CD14-positive monocyte (primary cell): ENCODE measurements at regions not wholly inside any gene's neighbourhood (a gene's known extent, or its start where the extent isn't known, plus 50 kb on each side); places are given as distances from the start of the nearest gene placed in this dataset.

Source experiments
- DNase-seq, 3 donors: peaks; one replicate each; pipeline ENCODE4 v3.0.0-alpha.2; 2011 to 2022
- H2AFZ ChIP-seq: 2 replicates; pipeline ENCODE4 v1.6.0; 2012; ENCODE audit warnings: mild to moderate bottlenecking, low read depth, low read length, inconsistent platforms; ENCODE audit not compliant: insufficient read depth, poor library complexity, severe bottlenecking
- H3K27ac ChIP-seq, 2 donors: 1 replicate in 1 of 2; 2 replicates in 1 of 2; pipeline ENCODE4 v1.5.1; 2012 to 2013; ENCODE audit warnings: low read length in 2 of 2, control low read depth in 1 of 2, inconsistent platforms in 1 of 2, low read depth in 1 of 2, mild to moderate bottlenecking in 1 of 2
- H3K27me3 ChIP-seq, 2 donors: one replicate each; pipeline versions ENCODE4 v1.6.0 to v1.6.1; 2011 to 2013; ENCODE audit warnings: low read length in 2 of 2; ENCODE audit not compliant: control insufficient read depth in 2 of 2, insufficient read depth in 2 of 2
- H3K36me3 ChIP-seq, 2 donors: replicated peaks in 1 of 2; 1 replicate in 1 of 2; 2 replicates in 1 of 2; pipeline versions ENCODE4 v1.5.1 to v1.6.1; 2012 to 2013; ENCODE audit warnings: low read length in 2 of 2, control low read depth in 1 of 2, inconsistent platforms in 1 of 2, mild to moderate bottlenecking in 1 of 2; ENCODE audit not compliant: insufficient read depth in 2 of 2, control insufficient read depth in 1 of 2
- H3K4me1 ChIP-seq, 2 donors: 1 replicate in 1 of 2; 2 replicates in 1 of 2; pipeline versions ENCODE4 v1.5.1 to v1.6.1; 2012 to 2013; ENCODE audit warnings: low read length in 2 of 2, control low read depth in 1 of 2, inconsistent platforms in 1 of 2, mild to moderate bottlenecking in 1 of 2, moderate library complexity in 1 of 2; ENCODE audit not compliant: insufficient read depth in 2 of 2, control insufficient read depth in 1 of 2
- H3K4me2 ChIP-seq: replicated peaks from 2 replicates; pipeline ENCODE3; 2012; ENCODE audit warnings: low read length, moderate library complexity, mild to moderate bottlenecking; ENCODE audit not compliant: poor library complexity, severe bottlenecking; ENCODE audit errors: extremely low read depth
- H3K4me3 ChIP-seq, 3 experiments: fragments of 200-600 bp in 1 of 3; sonication (generic) in 1 of 3; replicated peaks in 1 of 3; 1 replicate in 2 of 3; 2 replicates in 1 of 3; pipeline ENCODE4 v1.5.1; 2011 to 2013; ENCODE audit warnings: low read length in 3 of 3, mild to moderate bottlenecking in 3 of 3, control low read depth in 2 of 3, low read depth in 2 of 3, inconsistent platforms in 1 of 3, moderate library complexity in 1 of 3
- H3K79me2 ChIP-seq: 2 replicates; pipeline ENCODE4 v1.6.0; 2012; ENCODE audit warnings: mild to moderate bottlenecking, control low read depth, inconsistent platforms, low read length, moderate library complexity; ENCODE audit not compliant: insufficient read depth
- H3K9ac ChIP-seq: 2 replicates; pipeline ENCODE4 v1.6.0; 2017; ENCODE audit warnings: low read length, mild to moderate bottlenecking; ENCODE audit not compliant: insufficient read depth, poor library complexity, severe bottlenecking
- H3K9me3 ChIP-seq, 2 donors: replicated peaks in 1 of 2; 1 replicate in 1 of 2; 2 replicates in 1 of 2; pipeline versions ENCODE4 v1.5.1 to v1.6.1; 2012 to 2013; ENCODE audit warnings: low read length in 2 of 2, control low read depth in 1 of 2; ENCODE audit not compliant: control insufficient read depth in 1 of 2, insufficient read depth in 1 of 2
- H4K20me1 ChIP-seq: 2 replicates; pipeline ENCODE4 v1.6.0; 2012; ENCODE audit warnings: mild to moderate bottlenecking, low read length, control low read depth, moderate library complexity; ENCODE audit not compliant: insufficient read depth
- H3K27ac Mint-ChIP-seq, 7 donors: one replicate each; pipeline ENCODE4 v1.8.0; 2020; ENCODE audit warnings: mild to moderate bottlenecking in 7 of 7, mixed read lengths in 7 of 7, moderate library complexity in 6 of 7, inconsistent platforms in 2 of 7
- H3K27me3 Mint-ChIP-seq, 3 donors: one replicate each; pipeline ENCODE4 v1.8.0; 2021 to 2022; ENCODE audit warnings: low read depth in 3 of 3, mild to moderate bottlenecking in 3 of 3, mixed read lengths in 3 of 3, moderate library complexity in 3 of 3, inconsistent platforms in 1 of 3
- H3K36me3 Mint-ChIP-seq, 2 donors: one replicate each; pipeline ENCODE4 v1.8.0; 2020; ENCODE audit warnings: mixed read lengths in 2 of 2, inconsistent platforms in 1 of 2, mild to moderate bottlenecking in 1 of 2
- H3K4me1 Mint-ChIP-seq: one replicate; pipeline ENCODE4 v1.8.0; 2020; ENCODE audit warnings: mild to moderate bottlenecking, mixed read lengths
- H3K4me3 Mint-ChIP-seq, 2 donors: one replicate each; pipeline ENCODE4 v1.8.0; 2020; ENCODE audit warnings: mild to moderate bottlenecking in 2 of 2, mixed read lengths in 2 of 2, moderate library complexity in 1 of 2
- H3K9me3 Mint-ChIP-seq, 7 donors: one replicate each; pipeline ENCODE4 v1.8.0; 2020 to 2022; ENCODE audit warnings: mixed read lengths in 7 of 7, mild to moderate bottlenecking in 6 of 7, moderate library complexity in 6 of 7, inconsistent platforms in 2 of 7
- WGBS: methylation state at CpG from one replicate; pipeline ENCODE4 v1.1.5; 2013; ENCODE audit warnings: missing lambda C conversion rate; ENCODE audit not compliant: insufficient coverage; 5-methylcytosine and 5-hydroxymethylcytosine counted together
- intact Hi-C, 2 donors: fragments of 100-400 bp; cut with micrococcal nuclease; formaldehyde crosslinking; loops; one replicate each; pipeline versions ENCODE4 v1.15.0 to v1.15.1; 2023
- TF ChIP-seq, protein P1 (sequence below): fragments of 200-600 bp; IDR thresholded peaks from one replicate; pipeline ENCODE4 v1.8.0; 2022; ENCODE audit warnings: antibody characterized with exemption, mild to moderate bottlenecking

DNA sequence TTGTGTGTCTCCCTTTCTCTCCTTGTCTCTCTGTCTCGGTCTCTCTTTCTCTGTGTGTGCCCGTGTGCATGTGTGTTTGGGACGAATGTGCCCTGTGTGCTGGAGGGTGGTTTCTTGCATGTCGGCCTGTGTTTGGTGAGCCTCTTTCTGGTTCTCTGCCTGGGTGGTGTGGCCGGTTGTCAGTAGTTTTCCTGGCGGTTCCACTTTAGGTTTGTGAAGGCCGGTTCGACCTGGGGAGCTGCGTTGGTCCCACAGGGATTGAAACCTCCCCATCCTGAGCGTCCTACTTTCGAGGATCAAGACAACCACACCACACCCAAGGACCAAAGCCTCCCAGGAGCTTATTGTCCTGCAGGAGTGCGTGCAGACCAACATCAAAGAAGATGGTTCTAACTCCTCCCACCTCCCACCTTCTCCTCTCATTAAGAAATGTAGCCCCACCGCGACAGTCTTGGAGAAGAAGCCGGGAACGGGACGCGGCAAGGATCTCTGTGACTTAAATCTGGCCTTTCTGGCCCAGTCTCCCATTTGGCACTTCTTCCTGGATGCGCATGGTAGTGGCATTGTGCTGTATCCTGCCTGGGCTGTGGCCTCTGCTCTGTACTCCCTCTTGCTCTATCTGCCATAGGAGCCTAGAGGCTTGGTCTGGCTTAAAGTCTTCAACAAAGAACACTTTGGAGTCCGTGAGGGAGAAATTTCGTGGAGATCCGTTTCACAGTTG lies 1685.0 kb downstream of the TP53TG3F start:
- H3K4me3 ChIP-seq: no peak overlapping the region
- H3K9me3 ChIP-seq: peaks cover 95 to 100% of the 10 kb centered on the region in 2 donors
- no peak overlapping the region for H3K4me2 ChIP-seq
- H3K27me3 ChIP-seq: no peaks in the 10 kb centered on the region
- H2AFZ ChIP-seq: no peak overlapping the region
- H3K79me2 ChIP-seq: no peaks in the 10 kb centered on the region
- no peak for DNase-seq
- Mint-ChIP-seq H3K27me3 (no peaks in the 10 kb centered on the region), H3K27ac (no peak overlapping the region), H3K36me3 (no peaks in the 10 kb centered on the region), H3K4me1 (no peaks in the 10 kb centered on the region), H3K4me3 (no peak overlapping the region), H3K9me3 (peaks cover 47 to 92% (median 82%) of the 10 kb centered on the region in 7 donors)
- H4K20me1 ChIP-seq: no peaks in the 10 kb centered on the region
- no peak overlapping the region for H3K27ac ChIP-seq
- H3K36me3 ChIP-seq: no peaks in the 10 kb centered on the region
- intact Hi-C loops: no loop called here
- TF ChIP-seq, protein P1, sequence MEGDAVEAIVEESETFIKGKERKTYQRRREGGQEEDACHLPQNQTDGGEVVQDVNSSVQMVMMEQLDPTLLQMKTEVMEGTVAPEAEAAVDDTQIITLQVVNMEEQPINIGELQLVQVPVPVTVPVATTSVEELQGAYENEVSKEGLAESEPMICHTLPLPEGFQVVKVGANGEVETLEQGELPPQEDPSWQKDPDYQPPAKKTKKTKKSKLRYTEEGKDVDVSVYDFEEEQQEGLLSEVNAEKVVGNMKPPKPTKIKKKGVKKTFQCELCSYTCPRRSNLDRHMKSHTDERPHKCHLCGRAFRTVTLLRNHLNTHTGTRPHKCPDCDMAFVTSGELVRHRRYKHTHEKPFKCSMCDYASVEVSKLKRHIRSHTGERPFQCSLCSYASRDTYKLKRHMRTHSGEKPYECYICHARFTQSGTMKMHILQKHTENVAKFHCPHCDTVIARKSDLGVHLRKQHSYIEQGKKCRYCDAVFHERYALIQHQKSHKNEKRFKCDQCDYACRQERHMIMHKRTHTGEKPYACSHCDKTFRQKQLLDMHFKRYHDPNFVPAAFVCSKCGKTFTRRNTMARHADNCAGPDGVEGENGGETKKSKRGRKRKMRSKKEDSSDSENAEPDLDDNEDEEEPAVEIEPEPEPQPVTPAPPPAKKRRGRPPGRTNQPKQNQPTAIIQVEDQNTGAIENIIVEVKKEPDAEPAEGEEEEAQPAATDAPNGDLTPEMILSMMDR: no peak
- H3K9ac ChIP-seq: no peak overlapping the region
- 77% methylated on average over 19 of the region's 22 CpGs for WGBS
- H3K4me1 ChIP-seq: no peaks in the 10 kb centered on the region

DNA sequence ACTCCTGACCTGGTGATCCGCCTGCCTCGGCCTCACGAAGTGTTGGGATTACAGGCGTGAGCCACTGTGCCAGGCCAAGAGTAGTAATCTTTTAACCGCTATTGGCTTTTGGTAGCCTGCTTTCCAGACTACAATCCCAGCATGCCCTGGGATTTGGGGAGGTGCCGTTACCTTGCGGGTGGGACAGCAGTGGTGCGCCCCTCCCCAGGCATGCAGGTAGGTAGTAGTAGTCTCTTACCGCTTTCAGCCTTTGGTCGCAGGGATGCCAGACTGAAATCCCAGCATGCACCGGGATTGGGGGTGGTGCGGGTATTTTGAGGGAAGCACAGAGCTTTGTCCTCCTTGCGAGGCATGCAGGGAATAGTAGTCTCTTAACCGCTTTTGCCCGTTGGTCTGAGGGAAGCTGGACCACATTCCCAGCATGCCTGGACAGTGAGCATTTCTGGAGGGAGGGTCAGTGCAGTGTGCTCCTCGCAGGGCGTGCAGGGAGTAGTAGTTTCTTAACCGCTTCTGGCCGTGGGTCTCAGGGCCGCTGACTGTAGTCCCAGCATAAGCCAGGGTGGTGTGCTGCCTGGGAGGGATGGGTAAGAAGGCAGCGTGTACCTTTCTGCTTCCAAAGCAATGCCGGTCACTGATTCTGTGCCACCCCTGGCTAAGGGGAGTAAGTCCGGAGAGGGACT lies 1686.8 kb downstream of the TP53TG3F start:
- H3K4me3 Mint-ChIP-seq: no peak overlapping the region
- no peaks in the 10 kb centered on the region for H3K36me3 Mint-ChIP-seq
- TF ChIP-seq, protein P1: no peak
- Histone ChIP-seq H3K4me2 (no peak overlapping the region), H3K36me3 (no peaks in the 10 kb centered on the region), H3K27me3 (no peaks in the 10 kb centered on the region), H3K9ac (no peak overlapping the region), H4K20me1 (no peaks in the 10 kb centered on the region), H3K4me1 (no peaks in the 10 kb centered on the region), H3K27ac (no peak overlapping the region), H2AFZ (no peak overlapping the region), H3K79me2 (no peaks in the 10 kb centered on the region), H3K9me3 (peaks cover 95 to 100% of the 10 kb centered on the region in 2 donors), H3K4me3 (no peak overlapping the region)
- intact Hi-C loops: no loop called here
- 84% methylated on average over 17 of the region's 23 CpGs for WGBS
- no peaks in the 10 kb centered on the region for H3K27me3 Mint-ChIP-seq
- H3K9me3 Mint-ChIP-seq: peaks cover 46 to 92% (median 75%) of the 10 kb centered on the region in 7 donors
- DNase-seq: no peak
- no peaks in the 10 kb centered on the region for H3K4me1 Mint-ChIP-seq
- no peak overlapping the region for H3K27ac Mint-ChIP-seq
